GM18951 (cell line): ENCODE measurements at regions not wholly inside any gene's neighbourhood (a gene's known extent, or its start where the extent isn't known, plus 50 kb on each side); places are given as distances from the start of the nearest gene placed in this dataset.

Source experiments
- POLR2A ChIP-seq: IDR thresholded peaks from 4 replicates; pipeline ENCODE4 v1.6.1; 2011; ENCODE audit warnings: mild to moderate bottlenecking; ENCODE audit not compliant: insufficient read length, insufficient read depth; ENCODE audit errors: extremely low read depth
- in situ Hi-C: fragments of 300-500 bp; cut with MboI; formaldehyde crosslinking; loops from one replicate; pipeline ENCODE4 v1.12.0; 2022; ENCODE audit warnings: low sequenced_read_pairs, mixed read lengths, inconsistent platforms; ENCODE audit not compliant: unreplicated experiment

DNA sequence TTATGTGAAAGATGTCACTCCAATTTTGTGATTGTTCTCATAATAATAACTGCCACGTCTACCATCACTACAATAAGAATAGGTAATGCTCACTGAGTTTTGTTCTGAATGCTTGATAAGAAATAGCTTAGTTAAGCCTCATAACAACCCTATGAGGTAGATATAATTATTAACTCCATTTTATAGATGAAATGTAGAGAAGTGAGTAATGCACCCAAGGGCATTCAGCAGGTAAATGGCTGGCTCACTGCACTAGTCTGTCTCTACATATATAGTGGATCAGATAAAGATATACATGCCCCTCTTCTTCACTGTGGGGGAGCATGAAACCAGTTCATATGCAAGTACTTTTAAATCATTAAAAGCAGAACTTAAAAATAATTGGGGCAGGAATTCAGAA is 65.8 kb upstream of the SLC4A4 start:
- in situ Hi-C loops: loop anchor here (10.0 to 25.0 kb wide), 2 partner anchors 282 to 439 kb away; no protein-coding TSS in a partner anchor
- no peak for TF ChIP-seq POLR2A

DNA sequence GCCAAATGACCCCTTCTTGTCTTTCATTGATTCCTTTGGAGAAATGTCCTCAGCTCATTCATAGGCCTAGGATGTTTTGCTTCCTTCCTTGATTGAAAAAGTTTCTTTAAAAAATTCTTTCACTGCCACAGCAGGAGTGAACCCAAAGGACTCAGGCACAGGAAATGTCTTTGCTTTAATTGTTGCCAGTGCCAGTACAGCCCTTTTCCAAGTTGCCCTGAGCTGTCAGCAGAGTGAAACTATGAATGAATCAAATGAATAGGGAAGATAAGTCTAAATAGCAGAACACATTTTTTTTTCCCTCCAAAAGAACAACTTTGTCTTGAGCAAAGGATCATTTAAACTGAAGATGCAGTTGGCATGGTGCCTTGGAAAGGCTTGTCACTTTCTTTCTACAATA is 63.8 kb upstream of the SLC4A4 start:
- in situ Hi-C loops: loop anchor here (10.0 kb wide), 1 partner anchor 280 kb away; no protein-coding TSS in a partner anchor
- TF ChIP-seq POLR2A: no peak

DNA sequence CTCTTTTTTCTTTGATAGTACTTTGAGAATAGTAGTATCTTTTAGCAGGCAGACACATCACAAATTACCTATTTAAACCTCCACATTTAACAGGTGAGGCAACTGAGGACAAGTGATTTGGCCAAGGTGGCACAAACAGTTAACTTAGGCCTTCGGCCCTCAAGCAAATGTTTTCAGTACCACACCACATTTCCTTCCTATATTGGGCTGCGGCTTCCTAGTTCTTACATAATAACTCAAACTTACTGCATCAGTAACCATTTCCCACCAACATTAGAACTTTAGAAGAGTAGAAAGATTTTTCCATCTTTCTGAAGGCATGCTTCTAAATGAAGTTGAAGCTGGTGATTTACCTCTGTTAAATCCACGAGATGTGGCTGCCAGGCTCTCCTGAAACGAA is 63.2 kb upstream of the SLC4A4 start:
- in situ Hi-C loops: loop anchor here (10.0 kb wide), 1 partner anchor 279 kb away; no protein-coding TSS in a partner anchor
- no peak for TF ChIP-seq POLR2A

DNA sequence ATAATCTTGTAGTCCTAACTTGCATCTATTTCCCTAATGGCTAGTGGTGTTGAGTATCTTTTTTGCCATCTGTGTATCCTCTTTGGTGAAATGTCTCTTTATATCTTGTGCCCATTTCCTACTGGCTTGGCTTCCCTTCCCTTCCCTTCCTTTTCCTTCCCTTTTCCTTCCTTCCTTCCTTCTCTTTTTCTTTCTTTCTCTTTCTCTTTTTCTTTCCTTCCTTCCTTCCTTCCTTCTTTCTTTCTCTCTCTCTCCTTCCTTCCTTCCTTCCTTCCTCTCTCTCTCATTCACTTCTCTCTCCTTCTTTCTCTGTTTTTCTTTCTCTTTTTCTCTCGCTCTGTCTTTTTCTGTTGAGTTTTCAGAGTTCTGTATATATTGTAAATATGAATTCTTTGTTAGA is 61.5 kb upstream of the SLC4A4 start:
- TF ChIP-seq POLR2A: no peak
- in situ Hi-C loops: loop anchor here (10.0 kb wide), 1 partner anchor 277 kb away; no protein-coding TSS in a partner anchor

DNA sequence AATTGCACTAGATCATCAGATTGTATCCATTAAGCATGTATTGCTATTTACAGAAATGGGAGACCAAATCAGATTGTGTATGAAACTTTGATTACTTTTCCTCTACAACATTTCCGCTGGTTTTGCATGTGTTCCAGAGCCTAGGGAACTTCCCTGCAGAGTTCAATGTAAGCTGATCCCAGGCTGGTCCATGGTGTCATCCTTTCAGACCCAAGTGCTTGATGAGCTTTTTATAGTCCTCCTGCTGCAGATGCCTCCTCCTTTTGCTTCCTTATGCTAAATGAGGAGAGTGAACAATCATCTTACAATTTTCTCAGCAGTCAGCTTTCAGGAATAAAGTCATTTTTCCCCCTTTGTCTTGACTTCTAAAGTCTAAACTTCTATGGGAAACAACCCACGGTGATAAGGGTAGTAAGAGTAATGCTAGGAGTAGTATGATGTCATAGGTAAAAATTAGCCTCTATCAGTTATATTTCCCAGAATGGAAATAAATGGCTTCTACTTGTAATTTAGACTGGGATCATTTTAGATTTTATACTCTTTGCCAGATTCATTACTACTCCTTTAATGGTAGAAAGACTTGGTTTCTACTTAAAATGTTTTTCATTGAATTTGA is 55.1 kb upstream of the SLC4A4 start:
- TF ChIP-seq POLR2A: no peak
- in situ Hi-C loops: no loop called here

DNA sequence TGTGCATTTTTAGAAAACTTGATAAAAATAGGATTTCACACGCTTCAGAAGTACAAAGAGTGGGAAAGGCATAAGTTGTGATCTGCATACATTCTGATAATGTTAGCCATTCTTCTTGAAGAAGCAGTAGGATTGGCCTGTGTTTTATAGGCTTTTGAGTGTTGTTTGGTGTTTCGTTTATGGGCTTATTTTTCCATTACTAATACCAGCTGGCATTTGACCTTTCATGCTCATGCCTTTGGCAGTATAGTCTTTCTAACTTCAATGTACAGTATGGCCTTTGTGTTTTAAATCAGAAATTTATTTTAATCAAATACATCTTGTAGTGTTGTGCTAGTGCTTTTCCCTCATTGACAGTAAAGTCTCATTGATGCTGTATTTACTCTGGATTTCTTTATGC is 51.5 kb upstream of the SLC4A4 start:
- TF ChIP-seq POLR2A: no peak
- in situ Hi-C loops: no loop called here

DNA sequence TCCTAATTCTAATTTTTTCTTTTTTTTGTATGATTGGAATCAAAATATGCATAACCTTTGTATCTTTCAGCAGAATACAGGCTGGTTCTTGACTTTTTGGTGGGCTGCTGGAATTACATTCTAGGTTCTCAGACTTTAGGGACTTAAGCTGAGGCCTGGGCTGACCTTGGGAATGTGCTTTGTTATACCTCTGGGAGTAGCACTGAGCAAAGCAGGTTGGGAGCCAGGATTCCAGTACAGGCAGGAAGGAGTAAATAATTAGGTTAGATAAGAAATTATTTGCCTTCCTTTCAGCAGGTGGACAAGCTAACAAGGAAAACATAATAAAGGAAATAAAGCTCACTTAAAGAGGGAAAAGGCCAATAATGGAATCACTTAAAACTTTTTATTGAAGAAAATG is 49.9 kb upstream of the SLC4A4 start:
- TF ChIP-seq POLR2A: no peak
- in situ Hi-C loops: no loop called here
